SU-DHL-6 (cell line): ENCODE measurements at regions not wholly inside any gene's neighbourhood (a gene's known extent, or its start where the extent isn't known, plus 50 kb on each side); places are given as distances from the start of the nearest gene placed in this dataset.

ENCODE experiments used
- CTCF ChIP-seq: fragments of 200-600 bp; sonication (generic); IDR thresholded peaks from one replicate; pipeline ENCODE4 v1.5.1; 2017; ENCODE audit warnings: antibody characterized with exemption, mild to moderate bottlenecking, low read length, moderate library complexity; ENCODE audit not compliant: insufficient read depth, poor library complexity, severe bottlenecking
- EZH2phosphoT487 ChIP-seq: fragments of 200-600 bp; sonication (generic), shearing (Covaris generic); conservative IDR thresholded peaks from 2 replicates; pipeline ENCODE4 v1.6.1; 2018; ENCODE audit warnings: mild to moderate bottlenecking, antibody characterized with exemption, low read length, moderate library complexity, mixed read lengths

DNA sequence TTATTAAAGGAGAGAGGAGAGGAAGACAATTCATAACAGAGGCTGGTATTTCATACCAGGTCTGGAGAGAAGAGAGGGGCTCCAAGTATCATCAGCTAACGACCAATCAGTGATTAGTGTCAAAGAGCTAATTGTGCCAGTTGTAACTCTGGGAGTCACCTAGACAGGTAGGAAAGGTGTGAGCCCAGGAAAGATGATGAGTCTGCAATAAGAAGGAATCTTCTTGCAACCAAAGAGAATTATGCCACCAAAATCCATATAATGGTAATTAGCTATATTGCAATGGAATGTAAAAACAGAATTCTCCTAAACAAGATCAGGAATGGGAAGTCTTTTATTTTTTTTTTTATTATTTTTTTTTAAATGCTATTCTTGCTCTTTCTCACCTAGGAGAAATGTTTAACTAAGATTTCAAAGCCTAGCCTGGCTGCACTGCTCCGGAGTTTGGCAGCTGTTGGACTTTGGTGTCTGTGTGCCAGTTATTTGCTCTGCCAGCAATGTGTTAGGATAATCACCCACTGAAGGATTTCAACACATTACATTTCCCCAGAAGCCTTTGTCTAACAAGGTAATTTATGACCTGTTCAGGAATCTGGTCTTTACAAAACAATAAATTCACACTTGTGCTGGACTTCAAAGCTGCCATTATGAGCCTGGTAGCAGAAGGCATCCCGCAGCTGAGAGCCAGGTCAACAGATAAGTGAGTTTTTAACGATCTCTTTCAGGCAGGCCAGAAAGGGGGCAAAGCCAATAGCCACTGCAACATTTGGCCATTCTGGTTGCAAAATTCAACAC, 89.4 kb downstream of the FOXB1 start:
- no peak for TF ChIP-seq CTCF
- no peak for TF ChIP-seq EZH2phosphoT487
